NCI-H345 (cell line): ENCODE measurements at regions not wholly inside any gene's neighbourhood (a gene's known extent, or its start where the extent isn't known, plus 50 kb on each side); places are given as distances from the start of the nearest gene placed in this dataset.
A peak's percentile ranks its signal among the peaks of the same experiment; 100 is the strongest.

Source experiments
- DNase-seq: peaks from one replicate; lab custom pipeline; 2025; lab: John Stamatoyannopoulos, UW

DNA sequence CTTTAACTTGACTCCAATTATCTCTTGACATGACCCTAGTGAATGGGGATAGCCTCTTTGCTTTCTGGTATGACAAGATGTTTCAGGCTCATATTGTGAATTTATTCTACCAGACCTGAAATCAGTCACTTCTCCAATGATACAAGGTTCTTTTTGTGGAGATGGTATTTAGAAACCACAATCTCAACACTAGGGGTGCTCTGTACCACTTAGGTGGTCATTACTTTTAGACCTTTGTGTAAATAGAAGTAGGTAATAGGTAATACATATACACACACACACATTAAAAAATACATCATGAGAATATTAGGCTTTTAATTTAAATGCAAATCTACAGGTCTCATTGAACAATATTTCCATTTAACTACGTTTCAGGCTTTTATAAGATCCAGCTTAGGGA is 199.0 kb upstream of the RHOBTB1 start:
- DNase-seq: no peak

DNA sequence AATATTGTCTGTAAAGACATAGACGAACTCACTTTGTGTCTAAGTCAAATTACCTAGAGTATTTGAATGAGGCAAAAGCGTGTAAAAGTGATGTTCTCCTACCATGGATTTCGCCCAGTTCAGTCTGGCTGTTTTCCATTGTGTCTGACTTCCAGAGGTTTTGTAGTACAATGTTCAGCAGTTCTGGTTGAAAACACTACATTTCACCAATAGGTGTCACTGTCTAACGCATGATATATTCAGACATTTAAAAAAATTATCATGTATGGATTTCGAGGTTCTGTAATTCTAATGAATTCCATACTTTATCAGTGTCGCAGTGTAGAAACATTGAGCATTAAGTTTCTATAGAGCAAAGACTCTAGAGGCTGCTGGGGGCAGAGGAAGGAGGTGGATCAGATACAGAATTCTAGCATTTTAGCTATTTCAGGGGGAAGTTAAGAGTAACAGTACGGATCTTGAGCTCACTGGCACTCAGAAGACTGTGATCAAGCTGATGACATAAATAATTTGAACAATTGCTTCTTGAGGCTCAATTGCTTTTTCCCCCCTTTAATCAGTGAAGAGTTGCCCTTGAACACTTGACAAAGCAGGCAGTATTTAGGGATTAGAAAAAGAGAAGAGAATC is 196.9 kb upstream of the RHOBTB1 start:
- peak; percentile 41 for DNase-seq

DNA sequence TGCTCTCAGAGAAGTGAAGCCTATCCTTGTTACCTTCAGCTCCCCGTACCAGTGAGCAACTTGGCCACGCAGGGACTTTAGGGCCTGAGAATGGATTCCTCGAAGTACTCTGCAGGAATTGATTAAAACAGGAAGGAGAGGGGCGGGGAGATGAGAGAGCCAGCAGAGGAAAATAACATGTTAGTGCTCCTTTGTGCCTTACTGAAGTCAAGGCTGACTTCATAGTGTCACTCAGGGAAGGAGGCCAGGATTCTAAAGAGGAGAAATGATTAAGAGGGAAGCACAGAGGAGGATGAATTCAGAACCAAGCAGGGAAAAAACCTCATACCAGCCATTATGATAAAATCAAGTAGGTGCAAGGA is 195.6 kb upstream of the RHOBTB1 start:
- DNase-seq: no peak

DNA sequence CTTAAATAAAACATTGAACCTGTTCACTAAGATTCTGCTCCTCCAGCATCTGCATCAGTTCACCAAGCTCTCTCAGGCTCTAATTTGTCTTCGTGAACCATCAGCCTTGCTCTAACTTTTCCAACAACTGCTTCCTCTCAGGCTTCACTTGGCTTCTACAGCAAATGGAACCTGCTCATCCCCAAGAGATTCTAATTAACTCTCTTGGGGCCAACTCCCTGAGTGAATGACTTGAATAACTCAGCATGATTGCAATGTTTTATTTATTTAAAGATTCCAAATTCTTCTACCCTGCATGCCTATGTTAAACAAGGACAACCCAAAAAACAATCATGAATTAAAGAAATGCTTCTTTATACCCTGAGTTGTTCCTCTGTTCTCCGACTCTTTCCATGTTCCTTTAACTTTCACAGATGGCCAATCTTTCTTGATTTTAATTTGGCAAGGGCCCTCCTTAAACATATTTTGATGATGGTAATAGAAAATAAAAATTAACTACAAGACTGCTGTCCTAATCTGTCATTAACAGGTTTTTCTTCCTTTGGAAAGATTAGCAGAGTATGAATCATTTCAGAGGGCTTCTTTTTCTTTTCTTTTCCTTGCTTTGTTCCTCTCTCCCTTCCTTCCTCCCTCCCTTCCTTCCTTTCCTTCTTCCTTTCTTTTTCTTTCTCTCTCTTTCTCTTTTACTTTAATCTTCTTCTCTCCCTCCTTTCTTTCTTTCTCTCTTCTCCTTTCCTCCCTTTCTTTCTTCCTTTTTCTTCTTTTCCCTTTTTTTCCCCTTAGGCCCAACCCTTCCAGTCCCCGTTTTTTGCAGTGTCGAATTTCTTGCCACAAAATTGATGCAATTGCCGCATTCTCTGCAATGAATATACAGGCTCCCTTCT is 195.0 kb upstream of the RHOBTB1 start:
- no peak for DNase-seq

DNA sequence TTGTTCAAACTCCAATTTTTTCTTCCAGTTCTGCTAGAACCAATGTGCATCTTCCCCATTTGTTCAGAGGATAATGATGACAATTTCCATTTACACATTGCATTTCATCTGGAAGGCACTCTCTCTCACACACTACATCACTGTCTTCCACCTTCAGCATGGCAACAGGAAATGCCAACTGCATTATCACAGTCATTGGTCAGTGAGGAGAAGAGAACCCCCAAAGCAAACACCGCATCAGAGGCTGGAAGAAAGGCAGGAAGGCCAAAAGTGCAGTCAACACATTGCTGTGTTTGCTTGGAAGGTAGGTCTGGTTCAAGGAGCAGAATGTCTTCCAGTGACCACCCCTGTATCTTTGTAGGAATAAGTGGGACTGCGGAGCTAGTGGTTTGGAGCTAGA is 192.2 kb upstream of the RHOBTB1 start:
- no peak for DNase-seq

DNA sequence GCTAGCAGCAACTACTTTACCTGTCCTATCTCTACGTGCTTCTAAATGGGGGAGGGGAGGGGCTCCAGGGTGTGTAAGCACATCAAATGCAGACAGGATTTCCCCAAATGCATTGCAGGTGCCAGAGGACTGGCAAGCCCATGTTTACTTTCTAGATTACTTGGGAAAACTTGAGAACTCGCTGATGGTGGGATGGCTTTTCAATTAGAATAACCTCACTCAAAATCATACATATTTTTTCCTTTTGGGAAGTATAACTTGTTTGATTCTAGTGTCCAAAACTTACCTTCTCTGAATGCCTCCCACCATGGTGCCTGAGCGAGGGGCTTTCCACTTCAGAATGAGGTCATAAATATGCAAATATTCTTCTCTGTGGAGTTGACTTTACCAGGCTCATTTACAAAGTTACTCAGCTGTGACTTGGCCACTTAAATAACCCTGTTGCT is 191.3 kb upstream of the RHOBTB1 start:
- peak; percentile 26 for DNase-seq

DNA sequence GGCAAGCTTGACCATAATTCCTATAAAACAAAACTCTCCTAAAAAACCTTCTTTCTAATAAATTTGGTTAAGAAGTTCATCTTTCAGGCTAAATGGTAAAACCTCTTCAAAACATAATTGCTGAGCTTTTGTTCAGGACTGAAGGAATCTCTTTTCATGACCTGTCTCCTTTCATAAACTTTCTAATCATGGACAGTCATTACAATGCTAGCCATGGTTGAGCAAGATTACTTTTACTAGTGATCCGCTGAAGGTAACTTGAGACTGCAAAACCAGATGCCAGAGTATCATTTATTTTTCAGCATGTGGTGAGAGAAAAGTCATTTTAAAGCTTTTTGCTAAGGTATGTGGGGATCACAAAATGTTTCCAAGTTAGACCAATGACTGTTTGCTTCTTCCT is 186.4 kb upstream of the RHOBTB1 start:
- no peak for DNase-seq

DNA sequence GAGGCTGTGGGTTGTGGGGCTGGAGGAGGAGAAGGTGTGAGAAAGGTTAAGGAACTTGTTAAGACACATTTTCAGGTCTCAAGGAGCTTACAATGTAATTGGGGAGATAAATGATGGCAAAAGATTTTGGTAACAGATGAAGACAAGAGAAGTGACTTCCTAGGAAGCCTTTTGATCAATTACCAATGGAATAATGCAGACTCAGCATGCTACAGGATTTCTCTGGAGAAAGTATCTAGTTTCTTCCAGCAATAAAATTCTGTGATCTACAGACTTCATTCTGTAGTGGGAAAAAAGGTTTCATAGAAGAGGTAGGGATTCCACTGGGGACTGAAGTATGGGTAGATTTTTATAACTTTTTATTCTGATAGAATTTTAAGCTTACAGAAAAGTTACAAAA is 184.2 kb upstream of the RHOBTB1 start:
- DNase-seq: no peak

DNA sequence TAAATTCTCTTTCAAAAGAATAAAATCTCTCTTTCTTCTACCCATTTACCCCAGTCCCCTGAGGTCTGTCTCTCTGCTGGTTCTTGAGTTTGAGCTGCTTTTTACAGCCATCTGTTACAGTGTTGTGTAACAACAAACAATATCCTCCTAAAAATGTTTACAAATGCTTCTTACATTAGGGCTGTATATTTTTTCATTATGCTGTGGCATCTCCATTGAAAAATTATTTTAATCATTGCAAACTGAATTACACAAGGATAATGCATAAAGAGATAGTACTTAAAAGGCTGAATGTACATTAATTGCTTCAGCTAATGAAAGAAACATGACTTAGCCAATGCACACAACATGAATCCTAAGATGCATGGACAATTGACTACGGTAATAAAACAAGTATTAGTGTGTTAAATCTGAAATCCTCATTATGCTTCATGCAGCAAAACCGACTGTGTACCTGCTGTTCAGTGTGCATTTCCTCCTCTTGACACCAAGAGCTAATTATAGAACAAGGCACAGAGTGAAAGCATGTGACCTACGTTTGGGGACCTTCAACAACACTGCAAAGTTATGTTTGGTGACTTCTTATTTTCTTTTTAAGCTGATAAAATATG is 181.7 kb upstream of the RHOBTB1 start:
- DNase-seq: no peak

DNA sequence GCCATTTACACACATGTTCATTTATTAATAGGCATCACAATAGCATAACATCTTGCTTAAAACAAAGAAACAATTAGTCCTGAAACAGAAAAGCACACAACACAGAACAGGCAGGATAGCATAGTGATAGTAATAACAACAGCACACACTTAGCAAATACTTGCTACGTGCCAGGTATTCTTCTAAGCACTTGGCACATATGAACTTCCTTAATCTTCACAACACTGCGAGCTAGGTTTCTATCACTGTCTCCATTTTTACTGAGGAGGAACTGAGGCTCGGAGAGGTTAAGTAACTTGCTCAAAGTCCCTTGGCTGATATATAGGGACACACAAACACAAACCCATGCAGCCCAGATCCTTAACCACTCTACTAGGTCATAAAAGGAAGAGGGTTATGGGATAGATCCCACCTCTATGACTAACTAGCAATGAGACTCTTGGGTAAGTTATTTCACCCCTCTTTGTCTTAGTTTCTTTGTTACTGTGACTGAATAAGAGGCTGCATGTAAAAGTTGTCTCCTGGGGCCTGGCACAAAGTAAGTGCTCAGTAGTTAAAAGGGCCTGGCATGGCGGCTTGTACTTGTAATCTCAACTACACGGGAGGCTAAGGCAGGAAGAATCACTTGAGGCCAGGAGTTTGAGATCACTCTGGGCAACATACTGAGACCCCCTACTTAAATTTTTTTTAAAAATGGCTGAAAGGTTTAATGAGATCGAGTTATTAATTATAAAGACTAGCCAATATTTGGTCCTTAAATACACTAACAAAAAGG is 181.0 kb upstream of the RHOBTB1 start:
- no peak for DNase-seq

DNA sequence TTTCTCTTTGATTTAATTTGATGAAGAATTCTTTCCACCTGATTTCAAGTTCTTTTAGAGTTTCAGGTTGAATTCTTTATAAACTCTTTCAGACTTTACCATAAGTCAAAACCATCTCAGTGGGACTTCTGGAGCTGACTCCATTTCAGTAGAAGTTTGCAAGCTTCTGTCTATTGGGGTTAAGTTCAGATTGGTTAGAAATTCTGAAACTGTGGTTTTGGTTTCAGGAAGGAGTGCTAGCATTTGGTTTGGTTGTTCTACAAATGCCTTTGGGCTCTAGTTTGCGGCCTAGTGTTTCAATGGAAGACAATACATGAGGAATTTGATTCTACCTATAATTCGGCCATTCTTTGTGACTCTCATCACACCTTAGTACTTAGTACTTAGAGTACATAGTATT is 176.8 kb upstream of the RHOBTB1 start:
- no peak for DNase-seq

DNA sequence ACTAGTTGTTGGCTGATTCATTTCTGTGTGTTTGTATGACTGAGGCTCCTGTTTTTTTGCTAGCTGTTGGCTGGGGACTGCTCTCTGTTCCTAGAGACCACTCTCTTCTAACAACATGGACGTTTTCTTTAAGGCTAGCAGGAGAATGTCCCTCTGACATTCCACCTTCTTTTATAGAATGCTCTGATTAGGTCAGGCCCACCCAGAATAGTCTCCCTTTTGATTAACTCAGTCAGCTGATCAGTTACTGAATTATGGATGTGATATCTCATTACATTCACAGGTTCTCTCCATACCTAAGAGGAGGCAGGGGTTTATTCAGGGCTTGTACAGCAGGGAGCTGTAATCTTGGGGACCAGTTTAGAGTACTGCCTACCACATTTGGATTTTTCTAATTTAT is 175.6 kb upstream of the RHOBTB1 start:
- no peak for DNase-seq

DNA sequence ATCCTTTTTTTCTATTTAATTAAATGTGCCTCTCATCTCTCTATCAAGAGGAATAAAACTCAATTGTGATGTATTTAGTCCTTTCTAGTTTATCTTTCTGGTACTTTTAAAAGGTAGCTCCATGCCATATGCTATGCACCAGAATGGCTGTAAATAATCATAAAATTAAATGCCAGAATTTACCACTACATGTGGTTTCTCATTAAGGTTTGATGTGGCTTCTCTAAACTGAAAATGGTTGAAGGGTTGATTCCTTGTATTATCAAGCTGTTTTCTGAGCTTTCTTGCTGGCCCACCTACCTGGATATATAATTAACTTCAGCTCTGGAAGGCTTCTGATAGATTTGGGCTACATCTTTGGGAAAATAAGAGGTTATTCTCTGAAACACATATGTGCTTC is 171.9 kb upstream of the RHOBTB1 start:
- DNase-seq: no peak

DNA sequence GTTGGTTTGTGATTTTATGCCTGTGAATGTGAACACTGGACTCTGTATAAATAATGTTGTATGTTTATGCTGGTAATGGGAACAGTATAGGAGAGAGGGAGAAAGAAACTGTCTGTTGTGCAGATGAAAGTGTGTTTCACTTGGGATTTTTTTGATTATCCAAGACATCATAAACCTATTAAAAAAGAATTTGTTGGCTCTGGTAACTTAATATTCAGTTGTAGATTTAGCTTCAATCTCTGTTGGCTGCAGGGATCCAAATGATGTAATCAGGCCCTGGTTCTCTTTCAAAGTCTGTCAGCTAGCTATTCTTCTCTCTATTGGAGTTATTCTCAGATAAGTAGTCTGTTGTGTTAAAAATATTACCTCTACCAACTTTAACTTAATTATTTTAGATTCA is 168.8 kb upstream of the RHOBTB1 start:
- DNase-seq: no peak

DNA sequence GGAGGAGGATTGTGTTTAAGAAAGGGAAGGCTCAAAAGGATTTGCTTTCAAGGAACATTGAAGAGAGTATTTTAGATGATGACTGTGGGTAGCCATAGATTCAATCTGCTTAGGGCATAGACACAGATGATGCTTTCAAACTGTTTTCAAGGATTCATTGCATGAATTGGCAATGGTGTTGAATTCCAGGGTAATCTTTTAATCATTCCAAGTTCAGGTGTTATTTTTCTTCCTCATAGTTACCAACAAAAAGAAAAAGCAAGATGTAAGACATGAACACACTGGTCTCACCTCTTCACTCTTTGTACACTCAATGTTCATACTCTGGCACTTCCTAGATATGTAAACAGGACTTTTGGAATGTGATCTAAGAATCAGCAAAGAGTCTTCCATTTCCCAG is 167.0 kb upstream of the RHOBTB1 start:
- DNase-seq: no peak

DNA sequence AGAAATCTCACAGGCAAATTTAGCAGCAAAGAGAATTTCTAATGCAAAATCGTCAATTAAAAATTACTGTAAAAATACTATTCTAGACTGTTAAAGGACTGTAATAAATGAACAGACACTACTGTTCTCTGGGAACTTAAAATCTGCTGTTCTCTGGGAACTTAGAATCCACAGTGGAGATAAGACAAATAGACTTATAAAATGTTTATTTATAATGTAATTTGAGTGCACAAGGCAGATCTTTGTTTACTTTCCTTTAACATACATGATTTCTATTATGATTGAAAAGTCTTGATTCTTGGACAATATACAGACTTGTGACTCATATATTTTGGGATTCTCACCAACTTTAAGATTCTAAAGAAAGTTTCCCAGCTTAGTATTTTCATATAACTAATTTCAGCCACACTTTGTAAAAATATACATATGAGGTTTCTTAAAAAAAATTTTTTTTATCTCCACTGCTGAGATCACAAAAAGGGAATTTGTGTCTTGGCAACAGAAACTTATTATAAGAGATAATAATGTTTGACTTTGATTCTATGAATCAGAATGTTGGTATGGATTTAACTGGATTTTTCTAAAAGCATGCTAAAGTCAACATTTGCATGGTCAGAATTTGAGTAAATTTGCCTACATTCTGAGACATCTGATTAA is 166.3 kb upstream of the RHOBTB1 start:
- DNase-seq: no peak

DNA sequence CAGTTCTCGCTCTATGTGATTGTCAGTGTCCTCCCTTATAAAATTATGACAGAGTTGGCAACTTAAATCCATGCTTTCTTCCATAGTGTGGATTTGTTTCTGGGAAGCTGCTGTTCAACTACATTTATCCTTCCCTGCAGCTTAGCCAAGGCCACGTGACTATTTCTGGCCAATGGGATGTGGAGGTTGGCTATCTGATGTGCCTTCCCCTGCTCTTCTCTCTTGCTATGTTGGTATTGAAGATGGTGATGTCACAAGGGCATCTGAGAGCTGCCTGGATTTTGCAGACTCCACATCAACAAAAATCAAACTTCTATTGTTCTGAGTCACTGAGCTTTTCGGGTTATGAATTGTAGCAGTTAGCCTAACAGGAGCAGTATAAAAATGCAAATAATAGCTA is 164.9 kb upstream of the RHOBTB1 start:
- no peak for DNase-seq

DNA sequence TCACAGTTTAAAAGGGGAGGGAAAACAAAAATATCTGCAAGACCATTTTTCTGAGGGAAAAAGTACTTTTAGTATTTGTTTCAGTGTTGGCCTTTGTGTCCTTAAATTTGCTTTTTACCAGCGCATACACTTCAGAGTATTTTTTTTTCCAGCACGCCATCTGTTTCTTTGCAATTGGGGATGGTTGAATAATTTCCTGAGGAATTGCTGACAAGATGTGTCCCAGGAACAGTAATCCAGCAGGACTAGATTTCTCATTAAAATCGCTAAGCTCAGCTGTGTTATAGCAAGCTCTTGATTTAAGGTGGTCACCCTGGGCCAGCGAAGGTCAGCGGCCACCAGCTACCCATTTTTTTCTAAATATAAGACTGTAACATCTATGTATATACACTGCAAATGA is 156.9 kb upstream of the RHOBTB1 start:
- DNase-seq: no peak

DNA sequence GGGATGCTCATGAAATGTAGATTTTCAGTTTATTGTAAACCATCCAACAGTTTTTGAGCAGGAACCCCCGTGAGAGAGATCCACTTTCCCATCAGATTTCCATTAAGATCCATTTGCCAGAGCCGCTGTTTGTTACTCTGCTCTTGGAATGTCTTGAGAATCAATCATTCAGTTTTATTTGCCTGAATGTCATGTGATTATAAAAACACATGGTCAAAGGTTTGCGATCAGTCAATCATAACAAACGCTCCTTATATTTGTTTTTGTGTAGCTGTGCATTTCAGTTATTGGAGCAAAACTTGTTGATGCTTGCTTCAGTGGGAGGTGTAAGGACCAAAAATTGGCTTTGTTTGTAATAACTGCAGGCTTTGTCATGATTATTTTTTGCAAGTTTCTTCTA is 155.8 kb upstream of the RHOBTB1 start:
- no peak for DNase-seq

DNA sequence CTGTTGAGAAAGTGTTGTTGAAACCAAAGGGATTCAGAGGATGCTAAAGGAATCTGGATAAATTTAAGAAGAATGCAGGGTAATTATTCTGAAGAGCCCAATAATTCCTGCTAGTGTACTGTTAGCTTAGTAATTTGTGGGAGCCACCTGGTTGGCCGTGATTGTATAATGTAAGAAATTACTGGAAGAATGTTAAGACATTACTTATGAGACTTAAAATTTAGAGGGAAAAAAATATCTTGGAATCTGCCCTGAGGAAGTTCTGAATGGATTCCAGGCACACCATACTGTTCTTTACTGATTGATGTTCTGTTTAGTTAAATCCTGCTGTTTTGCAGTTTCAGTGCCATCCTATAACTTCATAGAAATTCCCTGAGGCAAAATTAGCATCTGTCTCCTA is 155.0 kb upstream of the RHOBTB1 start:
- no peak for DNase-seq

DNA sequence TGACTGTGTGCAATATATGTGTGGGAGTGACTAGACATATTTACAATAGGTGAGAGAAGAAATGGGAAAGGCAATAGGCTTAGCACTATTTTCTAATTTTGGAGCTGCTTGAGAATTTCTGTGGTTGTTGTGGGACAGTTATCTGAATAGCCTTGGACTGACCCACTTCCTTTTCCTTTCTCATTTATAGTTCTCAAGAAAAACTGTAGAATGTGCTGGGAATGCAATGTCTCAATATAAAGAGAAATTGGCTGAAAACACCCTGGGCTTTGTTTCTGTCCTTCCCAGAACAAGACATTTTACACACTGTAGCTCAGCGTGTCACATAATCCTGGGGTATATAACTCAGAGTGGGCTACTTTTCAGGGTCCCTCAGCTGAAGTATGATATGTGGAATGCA is 153.0 kb upstream of the RHOBTB1 start:
- DNase-seq: no peak

DNA sequence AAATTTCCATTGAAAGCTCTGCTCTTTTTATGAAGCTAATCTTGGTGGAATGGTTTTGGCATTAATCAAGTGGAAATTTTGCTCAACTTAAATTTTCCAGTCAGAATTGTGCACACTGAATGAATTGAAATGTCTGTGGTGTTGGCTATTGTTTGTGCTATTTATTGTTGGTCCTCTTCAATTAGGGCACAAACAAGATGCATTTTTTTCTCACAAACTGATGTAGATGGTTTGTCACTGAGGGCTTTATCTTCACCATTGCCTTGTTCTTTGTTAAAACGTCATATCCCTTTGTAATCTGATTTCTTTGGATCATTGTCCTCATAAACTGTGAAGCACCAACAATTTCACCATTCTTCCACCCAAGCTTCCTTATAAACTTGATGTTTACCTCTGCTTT is 152.1 kb upstream of the RHOBTB1 start:
- DNase-seq: no peak
